ENCODE measurements at regions not wholly inside any gene's neighbourhood (a gene's known extent, or its start where the extent isn't known, plus 50 kb on each side); places are given as distances from the start of the nearest gene placed in this dataset.

DNA sequence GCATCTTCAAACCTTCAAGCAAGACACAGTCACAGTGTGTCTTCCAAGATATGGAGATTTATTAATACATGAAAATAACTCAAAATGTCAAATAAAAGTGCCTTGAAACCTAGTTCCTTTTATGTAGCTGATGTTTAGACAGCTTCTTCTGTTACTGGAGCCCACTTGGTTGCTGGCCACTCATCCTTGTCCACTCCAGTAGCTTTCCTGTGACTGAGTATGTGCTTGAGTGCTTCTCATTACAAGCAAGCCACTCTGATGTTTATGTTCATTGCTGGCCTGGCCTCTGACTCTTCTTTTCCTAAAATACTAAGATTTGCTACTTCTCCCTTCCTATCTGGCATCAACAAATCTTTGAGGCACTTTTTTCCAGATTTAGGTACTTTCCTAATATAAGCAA lies 545.2 kb upstream of the MAN1A1 start:
- TF ChIP-seq, protein P1, sequence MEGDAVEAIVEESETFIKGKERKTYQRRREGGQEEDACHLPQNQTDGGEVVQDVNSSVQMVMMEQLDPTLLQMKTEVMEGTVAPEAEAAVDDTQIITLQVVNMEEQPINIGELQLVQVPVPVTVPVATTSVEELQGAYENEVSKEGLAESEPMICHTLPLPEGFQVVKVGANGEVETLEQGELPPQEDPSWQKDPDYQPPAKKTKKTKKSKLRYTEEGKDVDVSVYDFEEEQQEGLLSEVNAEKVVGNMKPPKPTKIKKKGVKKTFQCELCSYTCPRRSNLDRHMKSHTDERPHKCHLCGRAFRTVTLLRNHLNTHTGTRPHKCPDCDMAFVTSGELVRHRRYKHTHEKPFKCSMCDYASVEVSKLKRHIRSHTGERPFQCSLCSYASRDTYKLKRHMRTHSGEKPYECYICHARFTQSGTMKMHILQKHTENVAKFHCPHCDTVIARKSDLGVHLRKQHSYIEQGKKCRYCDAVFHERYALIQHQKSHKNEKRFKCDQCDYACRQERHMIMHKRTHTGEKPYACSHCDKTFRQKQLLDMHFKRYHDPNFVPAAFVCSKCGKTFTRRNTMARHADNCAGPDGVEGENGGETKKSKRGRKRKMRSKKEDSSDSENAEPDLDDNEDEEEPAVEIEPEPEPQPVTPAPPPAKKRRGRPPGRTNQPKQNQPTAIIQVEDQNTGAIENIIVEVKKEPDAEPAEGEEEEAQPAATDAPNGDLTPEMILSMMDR (IDR thresholded peaks at IDR 0.05; ENCODE audit: control insufficient read depth, insufficient read depth, low read depth, low read length, missing control alignments): no peak
- H3K4me3 ChIP-seq (ENCODE audit: control insufficient read depth, low read depth, low read length): no peak overlapping the region
- no peak for DNase-seq (ENCODE audit: low read depth)

DNA sequence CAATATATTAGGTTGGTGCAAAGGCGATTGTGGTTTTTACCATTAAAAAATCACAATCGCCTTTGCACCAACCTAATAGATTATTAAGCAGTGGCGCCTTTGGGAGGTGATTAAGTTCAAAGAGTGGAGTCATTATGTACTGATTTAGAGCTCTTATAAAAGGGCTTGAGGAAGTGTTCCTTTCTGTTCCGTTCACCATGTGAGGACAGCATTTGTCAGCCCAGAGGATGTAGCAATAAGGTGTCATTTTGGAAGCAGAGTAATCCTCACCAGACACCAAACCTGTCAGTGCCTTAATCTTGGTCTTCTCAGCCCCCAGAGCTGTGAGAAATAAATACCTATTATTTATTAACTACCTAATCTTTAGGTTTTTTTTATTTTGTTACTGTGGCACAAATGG lies 542.1 kb upstream of the MAN1A1 start:
- H3K4me3 ChIP-seq (ENCODE audit: control insufficient read depth, low read depth, low read length): no peak overlapping the region
- TF ChIP-seq, protein P1 (IDR thresholded peaks at IDR 0.05; ENCODE audit: control insufficient read depth, insufficient read depth, low read depth, low read length, missing control alignments): no peak
- DNase-seq (ENCODE audit: low read depth): no peak

DNA sequence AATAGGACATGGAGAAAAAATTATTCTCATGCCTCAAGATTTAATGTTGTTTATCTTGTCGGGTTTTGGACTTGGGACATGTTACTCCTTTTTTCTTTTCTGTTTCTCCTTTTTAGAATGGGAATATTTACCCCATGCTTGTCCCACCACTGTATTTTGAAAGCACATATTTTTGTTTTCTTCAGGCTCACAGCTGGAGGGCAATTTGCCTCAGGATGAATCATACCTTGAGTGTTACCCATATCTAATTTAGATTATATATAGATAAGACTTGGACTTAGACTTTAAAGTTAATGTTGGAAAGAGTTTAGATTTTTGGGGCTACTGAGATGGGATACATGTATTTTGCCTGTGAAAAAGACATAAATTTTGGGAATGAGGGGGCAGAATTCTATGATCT lies 541.6 kb upstream of the MAN1A1 start:
- no peak for DNase-seq (ENCODE audit: low read depth)
- no peak overlapping the region for H3K4me3 ChIP-seq (ENCODE audit: control insufficient read depth, low read depth, low read length)
- TF ChIP-seq, protein P1 (IDR thresholded peaks at IDR 0.05; ENCODE audit: control insufficient read depth, insufficient read depth, low read depth, low read length, missing control alignments): no peak

DNA sequence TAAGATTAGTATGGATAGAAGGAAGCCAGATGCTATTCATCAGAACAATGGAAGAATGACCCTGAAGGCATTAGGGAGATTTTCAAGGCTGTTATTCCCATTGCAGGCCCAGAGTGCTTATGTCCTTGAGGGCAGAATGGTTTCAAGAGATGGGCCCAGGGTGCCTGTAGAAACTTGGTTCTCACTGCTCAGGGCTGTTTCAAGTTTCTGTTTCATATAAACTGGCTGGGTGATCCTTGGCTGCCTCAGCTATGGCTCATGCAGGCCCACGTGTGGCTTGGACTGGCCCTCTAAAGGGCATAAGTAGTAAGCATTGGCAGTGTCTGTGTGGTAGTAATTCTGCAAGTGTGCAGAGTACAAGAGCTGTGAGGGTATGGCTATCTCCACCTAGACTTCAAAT lies 540.9 kb upstream of the MAN1A1 start:
- TF ChIP-seq, protein P1 (IDR thresholded peaks at IDR 0.05; ENCODE audit: control insufficient read depth, insufficient read depth, low read depth, low read length, missing control alignments): no peak
- DNase-seq (ENCODE audit: low read depth): no peak
- H3K4me3 ChIP-seq (ENCODE audit: control insufficient read depth, low read depth, low read length): no peak overlapping the region

DNA sequence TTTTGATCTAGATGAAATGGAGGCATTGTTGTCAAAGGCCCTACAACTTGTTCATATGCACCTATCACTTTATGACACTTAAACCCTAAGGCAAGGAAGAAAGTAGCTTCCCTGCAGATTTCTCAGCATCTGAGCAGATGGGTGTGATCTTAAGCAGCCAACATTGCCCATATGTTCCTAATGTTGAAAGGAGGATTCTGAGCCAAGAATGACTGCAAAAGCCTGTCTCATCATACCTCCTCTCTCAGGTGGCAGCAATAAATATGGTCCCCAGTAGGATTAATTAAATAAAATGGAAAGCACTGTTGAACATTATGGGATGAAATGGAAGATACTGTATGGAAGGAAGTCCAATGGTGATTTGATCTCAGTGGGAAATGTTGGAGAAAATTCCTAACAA lies 538.1 kb upstream of the MAN1A1 start:
- TF ChIP-seq, protein P1 (IDR thresholded peaks at IDR 0.05; ENCODE audit: control insufficient read depth, insufficient read depth, low read depth, low read length, missing control alignments): no peak
- no peak for DNase-seq (ENCODE audit: low read depth)
- H3K4me3 ChIP-seq (ENCODE audit: control insufficient read depth, low read depth, low read length): no peak overlapping the region

DNA sequence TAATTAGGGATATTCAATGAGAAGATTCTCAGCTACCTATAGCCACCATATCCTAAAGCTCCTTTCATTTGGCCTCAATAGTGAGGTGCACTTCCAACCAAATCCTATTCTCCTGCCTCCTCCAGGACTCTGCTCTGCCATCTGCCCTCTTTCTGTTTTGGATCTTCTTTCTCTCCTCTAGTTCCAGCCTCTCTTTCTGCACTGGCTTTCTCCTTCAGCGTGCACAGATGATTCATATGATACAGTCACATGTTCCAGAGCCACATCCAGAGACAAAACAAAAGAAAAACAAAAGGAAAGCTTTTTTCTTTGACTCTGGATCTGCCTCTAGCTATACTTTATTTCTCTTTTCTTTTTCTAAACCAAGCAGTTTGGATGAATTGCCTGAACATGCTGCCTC lies 531.9 kb upstream of the MAN1A1 start:
- no peak for DNase-seq (ENCODE audit: low read depth)

More for the DNA sequence above, 531.9 kb upstream of the MAN1A1 start:
- H3K4me3 ChIP-seq (ENCODE audit: control insufficient read depth, low read depth, low read length): no peak overlapping the region
- TF ChIP-seq, protein P1 (IDR thresholded peaks at IDR 0.05; ENCODE audit: control insufficient read depth, insufficient read depth, low read depth, low read length, missing control alignments): no peak
